Keratinocyte (primary cell): ENCODE measurements at regions not wholly inside any gene's neighbourhood (a gene's known extent, or its start where the extent isn't known, plus 50 kb on each side); places are given as distances from the start of the nearest gene placed in this dataset.

Source experiments
- CTCF ChIP-seq, 3 experiments: IDR thresholded peaks in 1 of 3; conservative IDR thresholded peaks in 1 of 3; optimal IDR thresholded peaks in 1 of 3; 2 replicates in 2 of 3; 3 replicates in 1 of 3; pipeline versions ENCODE3 to v1.5.1; 2011; ENCODE audit warnings: low read length in 3 of 3, mild to moderate bottlenecking in 3 of 3, moderate library complexity in 2 of 3, control low read depth in 1 of 3, inconsistent platforms in 1 of 3; ENCODE audit not compliant: insufficient read depth in 2 of 3; ENCODE audit errors: extremely low read depth in 1 of 3
- EZH2 ChIP-seq: IDR thresholded peaks from one replicate; pipeline ENCODE4 v1.6.1; 2012; ENCODE audit warnings: inconsistent platforms, mild to moderate bottlenecking, low read length, moderate library complexity

GRCh38 chrX:10023821-10024220 lies 56.7 kb downstream of the CLDN34 start:
- TF ChIP-seq CTCF (optimal IDR thresholded peaks at IDR 0.05 in 1 of 3, IDR thresholded peaks at IDR 0.05 in 1 of 3, conservative IDR thresholded peaks at IDR 0.05 in 1 of 3; ENCODE audit: extremely low read depth in 1 of 3, insufficient read depth in 2 of 3, low read length in 3 of 3) (no peak), EZH2 (no peak)
